ENCODE measurements at regions not wholly inside any gene's neighbourhood (a gene's known extent, or its start where the extent isn't known, plus 50 kb on each side); places are given as distances from the start of the nearest gene placed in this dataset.

DNA sequence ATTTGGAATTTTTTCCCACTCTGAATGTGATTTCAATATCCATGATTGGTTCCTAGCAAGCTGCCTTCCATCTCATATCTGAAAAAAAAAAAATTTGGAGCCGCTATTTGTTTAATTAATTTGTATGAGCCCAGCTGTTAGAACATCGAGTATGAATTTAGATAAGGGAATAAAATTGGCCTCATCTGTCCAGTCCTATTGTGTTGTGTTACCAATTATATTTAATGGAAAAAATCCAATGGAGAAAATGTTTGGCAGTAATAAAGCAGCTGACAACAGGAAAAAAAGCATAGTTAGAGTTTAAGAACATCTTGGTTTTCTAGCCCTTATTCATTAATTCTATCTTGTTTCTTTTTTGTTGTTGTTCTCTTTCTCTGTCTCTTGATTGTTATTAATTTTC is 735.6 kb upstream of the RIOK2 start (continued):
- TF ChIP-seq ZNF263 (CRISPR knock-in tag; IDR thresholded peaks at IDR 0.05; ENCODE audit: low read depth): no peak
- no peak for TF ChIP-seq RORB (CRISPR knock-in tag; IDR thresholded peaks at IDR 0.05)
- TF ChIP-seq, protein P1, sequence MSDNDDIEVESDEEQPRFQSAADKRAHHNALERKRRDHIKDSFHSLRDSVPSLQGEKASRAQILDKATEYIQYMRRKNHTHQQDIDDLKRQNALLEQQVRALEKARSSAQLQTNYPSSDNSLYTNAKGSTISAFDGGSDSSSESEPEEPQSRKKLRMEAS (CRISPR knock-in tag; IDR thresholded peaks at IDR 0.05): no peak

- no peaks in the 10 kb centered on the region for H3K9me3 Mint-ChIP-seq
- no peaks in the 10 kb centered on the region for H3K27me3 Mint-ChIP-seq (ENCODE audit: low read depth)
- DNase-seq (ENCODE audit: low spot score): no peak
- H3K4me3 Mint-ChIP-seq: no peak overlapping the region
- CTCF ChIA-PET: no interaction called here
- no peak overlapping the region for H3K27ac Mint-ChIP-seq
- no peaks in the 10 kb centered on the region for H3K36me3 Mint-ChIP-seq
- no peak for TF ChIP-seq ZNF232 (CRISPR knock-in tag; IDR thresholded peaks at IDR 0.05)
- no peak for TF ChIP-seq IRF2 (CRISPR knock-in tag; IDR thresholded peaks at IDR 0.05; ENCODE audit: borderline replicate concordance, low read depth)
- no peak for TF ChIP-seq GABPB1 (CRISPR knock-in tag; IDR thresholded peaks at IDR 0.05)
- TF ChIP-seq ZSCAN18 (CRISPR knock-in tag; IDR thresholded peaks at IDR 0.05): no peak
- TF ChIP-seq ZNF121 (CRISPR knock-in tag; IDR thresholded peaks at IDR 0.05): no peak
- TF ChIP-seq NR2C2 (CRISPR knock-in tag; IDR thresholded peaks at IDR 0.05): no peak
- TF ChIP-seq ZBTB21 (CRISPR knock-in tag; IDR thresholded peaks at IDR 0.05; ENCODE audit: borderline replicate concordance): no peak
- TF ChIP-seq STAT6 (CRISPR knock-in tag; conservative IDR thresholded peaks at IDR 0.05; ENCODE audit: low read depth): no peak
- no peak for TF ChIP-seq ZMAT4 (CRISPR knock-in tag; IDR thresholded peaks at IDR 0.05)
- TF ChIP-seq ZNF671 (CRISPR knock-in tag; IDR thresholded peaks at IDR 0.05): no peak
- no peak for TF ChIP-seq CTCF (IDR thresholded peaks at IDR 0.05)
- TF ChIP-seq OVOL2 (CRISPR knock-in tag; IDR thresholded peaks at IDR 0.05; ENCODE audit: borderline replicate concordance): no peak
- no peak for ATAC-seq
- no peaks in the 10 kb centered on the region for H3K4me1 Mint-ChIP-seq
- POLR2A ChIA-PET: no interaction called here
Observed at GRCh38 chr5:97919719-97920118, 736.7 kb upstream of the RIOK2 start.

DNA sequence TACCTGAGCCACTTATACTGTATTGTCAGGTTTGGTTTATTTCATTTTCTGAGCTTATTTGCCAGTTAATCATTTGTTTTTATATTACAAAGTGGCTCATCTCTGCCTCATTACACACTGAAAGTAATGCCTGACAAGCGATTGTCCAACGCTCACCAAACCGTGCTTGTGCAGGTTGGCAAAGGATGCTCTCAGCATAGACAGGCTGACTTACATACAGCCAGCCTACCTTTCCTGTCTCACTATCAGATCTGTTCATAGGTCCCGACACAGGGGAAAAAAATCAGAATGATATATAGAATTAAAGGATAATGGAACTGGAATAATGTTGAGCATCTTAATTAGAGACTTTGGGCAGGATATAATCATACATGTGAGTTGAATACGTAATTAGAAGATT is 739.7 kb upstream of the RIOK2 start:
- CTCF ChIA-PET: no interaction called here
- no peak overlapping the region for H3K4me3 Mint-ChIP-seq
- no peaks in the 10 kb centered on the region; the same call in 1 of the 2 replicates for H3K9me3 Mint-ChIP-seq
- no peak overlapping the region for H3K27ac Mint-ChIP-seq
- ATAC-seq (no peak), DNase-seq (ENCODE audit: low spot score) (no peak)
- no peaks in the 10 kb centered on the region for H3K27me3 Mint-ChIP-seq (ENCODE audit: low read depth)
- no peaks in the 10 kb centered on the region for H3K36me3 Mint-ChIP-seq
- POLR2A ChIA-PET: no interaction called here
- H3K4me1 Mint-ChIP-seq: no peaks in the 10 kb centered on the region
- TF ChIP-seq, protein P2, sequence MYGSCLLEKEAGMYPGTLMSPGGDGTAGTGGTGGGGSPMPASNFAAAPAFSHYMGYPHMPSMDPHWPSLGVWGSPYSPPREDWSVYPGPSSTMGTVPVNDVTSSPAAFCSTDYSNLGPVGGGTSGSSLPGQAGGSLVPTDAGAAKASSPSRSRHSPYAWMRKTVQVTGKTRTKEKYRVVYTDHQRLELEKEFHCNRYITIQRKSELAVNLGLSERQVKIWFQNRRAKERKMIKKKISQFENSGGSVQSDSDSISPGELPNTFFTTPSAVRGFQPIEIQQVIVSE (CRISPR knock-in tag; IDR thresholded peaks at IDR 0.05; ENCODE audit: borderline replicate concordance): no peak
- no peak for TF ChIP-seq ATF2 (CRISPR knock-in tag; IDR thresholded peaks at IDR 0.05; ENCODE audit: borderline replicate concordance, low read depth)
- TF ChIP-seq, protein P3, sequence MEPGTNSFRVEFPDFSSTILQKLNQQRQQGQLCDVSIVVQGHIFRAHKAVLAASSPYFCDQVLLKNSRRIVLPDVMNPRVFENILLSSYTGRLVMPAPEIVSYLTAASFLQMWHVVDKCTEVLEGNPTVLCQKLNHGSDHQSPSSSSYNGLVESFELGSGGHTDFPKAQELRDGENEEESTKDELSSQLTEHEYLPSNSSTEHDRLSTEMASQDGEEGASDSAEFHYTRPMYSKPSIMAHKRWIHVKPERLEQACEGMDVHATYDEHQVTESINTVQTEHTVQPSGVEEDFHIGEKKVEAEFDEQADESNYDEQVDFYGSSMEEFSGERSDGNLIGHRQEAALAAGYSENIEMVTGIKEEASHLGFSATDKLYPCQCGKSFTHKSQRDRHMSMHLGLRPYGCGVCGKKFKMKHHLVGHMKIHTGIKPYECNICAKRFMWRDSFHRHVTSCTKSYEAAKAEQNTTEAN (CRISPR knock-in tag; IDR thresholded peaks at IDR 0.05): no peak
- no peak for TF ChIP-seq E2F5 (CRISPR knock-in tag; IDR thresholded peaks at IDR 0.05)
- TF ChIP-seq SOX15 (CRISPR knock-in tag; IDR thresholded peaks at IDR 0.05): no peak
- TF ChIP-seq TCF7 (CRISPR knock-in tag; IDR thresholded peaks at IDR 0.05; ENCODE audit: low read depth): no peak
- no peak for TF ChIP-seq FOXK1 (CRISPR knock-in tag; IDR thresholded peaks at IDR 0.05)

Measured in WTC11 (cell line).